NCI-H2171 (cell line): ENCODE measurements at regions not wholly inside any gene's neighbourhood (a gene's known extent, or its start where the extent isn't known, plus 50 kb on each side); places are given as distances from the start of the nearest gene placed in this dataset.

Experiments
- DNase-seq: peaks from one replicate; lab custom pipeline; 2025; lab: John Stamatoyannopoulos, UW

- DNase-seq: no peak
Measured at GRCh38 chr5:32990593-32991420, 279.7 kb downstream of the NPR3 start.

- no peak for DNase-seq
Measured at GRCh38 chr5:32991421-32991815, 280.3 kb downstream of the NPR3 start.

- no peak for DNase-seq
Measured at GRCh38 chr5:32996336-32996735, 285.2 kb downstream of the NPR3 start.

- no peak for DNase-seq
Measured at GRCh38 chr5:33008751-33009418, 297.8 kb downstream of the NPR3 start.

- DNase-seq: no peak
Measured at GRCh38 chr5:33010846-33011245, 299.7 kb downstream of the NPR3 start.

GRCh38 chr5:33011801-33012200 lies 300.7 kb downstream of the NPR3 start:
- no peak for DNase-seq

GRCh38 chr5:33023649-33024048 lies 312.5 kb downstream of the NPR3 start:
- DNase-seq: no peak

GRCh38 chr5:33032271-33033070 lies 321.4 kb downstream of the NPR3 start:
- DNase-seq: no peak

GRCh38 chr5:33033516-33033915 lies 322.4 kb downstream of the NPR3 start:
- no peak for DNase-seq

GRCh38 chr5:33034777-33035176 lies 323.7 kb downstream of the NPR3 start:
- no peak for DNase-seq

GRCh38 chr5:33035851-33036527 lies 324.9 kb downstream of the NPR3 start:
- DNase-seq: no peak

GRCh38 chr5:33037076-33037475 lies 326.0 kb downstream of the NPR3 start:
- DNase-seq: no peak

GRCh38 chr5:33041586-33041985 lies 330.5 kb downstream of the NPR3 start:
- DNase-seq: no peak

- DNase-seq: no peak
Measured at GRCh38 chr5:33043343-33043997, 332.3 kb downstream of the NPR3 start.

- DNase-seq: no peak
Measured at GRCh38 chr5:33046091-33046490, 335.0 kb downstream of the NPR3 start.

- no peak for DNase-seq
Measured at GRCh38 chr5:33048315-33048714, 337.2 kb downstream of the NPR3 start.

GRCh38 chr5:33049298-33049697 lies 338.2 kb downstream of the NPR3 start:
- DNase-seq: no peak

GRCh38 chr5:33049842-33050241 lies 338.7 kb downstream of the NPR3 start:
- DNase-seq: no peak

GRCh38 chr5:33059081-33059480 lies 348.0 kb downstream of the NPR3 start:
- no peak for DNase-seq

- DNase-seq: no peak
Measured at GRCh38 chr5:33065131-33065530, 354.0 kb downstream of the NPR3 start.

GRCh38 chr5:33067291-33067690 lies 356.2 kb downstream of the NPR3 start:
- no peak for DNase-seq

GRCh38 chr5:33068786-33069185 lies 357.7 kb downstream of the NPR3 start:
- no peak for DNase-seq
